Activated CD4-positive, CD25-positive, alpha-beta regulatory T cell (primary cell): ENCODE measurements at regions not wholly inside any gene's neighbourhood (a gene's known extent, or its start where the extent isn't known, plus 50 kb on each side); places are given as distances from the start of the nearest gene placed in this dataset.

Source experiments
- DNase-seq, 4 experiments: peaks; one replicate each; lab custom pipeline; 2025; lab: John Stamatoyannopoulos, UW

DNA sequence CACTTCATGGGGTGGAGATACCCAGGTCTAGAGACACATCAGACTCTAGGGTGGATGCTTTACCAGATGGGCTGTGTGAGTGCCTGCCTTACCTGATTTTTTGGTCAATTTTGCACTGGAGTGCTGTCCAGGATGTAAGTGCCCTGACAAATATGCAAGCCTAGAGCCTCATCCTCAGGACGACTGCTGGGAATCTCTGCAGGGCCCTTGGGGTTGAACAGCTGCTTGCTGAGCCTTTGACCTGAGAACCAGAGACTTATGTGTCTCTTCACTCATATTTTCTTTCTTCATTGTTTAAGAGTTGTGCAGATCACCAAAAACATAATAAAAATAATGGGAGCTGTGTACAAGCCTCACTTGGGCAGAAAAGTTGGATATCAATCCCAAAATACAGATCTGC lies 551.5 kb upstream of the ATP2B1 start:
- no peak for DNase-seq

GRCh38 chr12:90257927-90258624 lies 549.4 kb upstream of the ATP2B1 start:
- no peak for DNase-seq

DNA sequence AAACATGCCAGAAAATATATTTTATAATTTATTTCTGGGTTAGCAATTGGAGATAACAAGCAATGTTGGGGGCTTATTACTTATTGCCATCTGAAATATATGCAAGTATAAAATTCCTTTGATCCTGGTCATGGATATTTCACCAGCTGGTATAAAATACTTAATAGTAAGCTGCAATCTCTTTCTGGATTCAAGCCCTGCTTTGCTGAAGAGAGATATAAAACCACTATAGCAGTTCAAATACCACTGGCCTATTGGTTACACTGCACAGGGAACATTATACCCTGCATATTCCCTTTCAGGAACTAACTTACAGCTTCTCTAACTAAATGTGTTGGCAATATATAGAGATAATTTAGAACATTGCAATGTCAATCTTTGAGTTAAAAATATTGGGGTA lies 546.2 kb upstream of the ATP2B1 start:
- DNase-seq = no peak

GRCh38 chr12:90253674-90254181 lies 545.1 kb upstream of the ATP2B1 start:
- no peak for DNase-seq

DNA sequence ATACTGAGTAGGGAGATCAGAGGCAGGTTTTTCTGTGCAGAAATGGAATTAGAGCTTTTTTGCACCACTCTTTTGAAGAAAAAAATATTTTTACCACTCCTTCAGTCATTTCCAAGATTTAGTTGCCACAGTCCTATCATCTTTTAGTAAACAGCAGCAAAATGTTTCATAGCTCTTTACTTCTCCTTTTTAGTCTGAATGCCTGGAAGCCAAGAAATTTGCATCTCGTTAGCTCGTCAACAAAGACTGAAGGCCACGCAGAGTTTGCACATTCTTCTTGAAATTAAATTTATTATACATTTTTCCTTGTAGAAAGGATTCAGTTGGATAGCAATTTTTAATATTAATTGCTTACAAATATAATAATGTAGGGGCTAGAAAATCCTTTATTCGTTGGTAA lies 544.5 kb upstream of the ATP2B1 start:
- DNase-seq = no peak

- DNase-seq = no peak
Observed at GRCh38 chr12:90250766-90251165, 542.1 kb upstream of the ATP2B1 start.

GRCh38 chr12:90250042-90250441 lies 541.4 kb upstream of the ATP2B1 start:
- no peak for DNase-seq

DNA sequence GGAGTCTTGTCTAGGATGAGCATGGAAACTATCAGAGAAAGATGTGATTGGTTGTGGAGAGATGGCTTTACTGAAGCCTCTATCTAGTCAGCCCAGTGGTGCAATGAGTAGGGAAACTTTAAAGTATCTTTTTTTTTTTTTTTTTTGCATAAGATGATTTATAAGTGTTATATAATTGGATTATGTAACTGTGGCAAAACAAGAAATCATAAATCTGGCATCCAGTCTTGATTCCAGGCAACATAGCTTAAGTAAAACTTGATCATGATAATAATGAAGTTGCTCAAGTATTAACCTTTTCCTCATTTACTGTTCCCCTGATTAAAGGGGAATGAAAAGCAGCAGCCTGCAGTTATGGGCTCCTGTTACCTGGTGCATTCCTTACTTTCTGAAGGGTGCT lies 538.0 kb upstream of the ATP2B1 start:
- DNase-seq = no peak

- no peak for DNase-seq
Observed at GRCh38 chr12:90245391-90245790, 536.8 kb upstream of the ATP2B1 start.

- DNase-seq = no peak
Observed at GRCh38 chr12:90244232-90244631, 535.6 kb upstream of the ATP2B1 start.

DNA sequence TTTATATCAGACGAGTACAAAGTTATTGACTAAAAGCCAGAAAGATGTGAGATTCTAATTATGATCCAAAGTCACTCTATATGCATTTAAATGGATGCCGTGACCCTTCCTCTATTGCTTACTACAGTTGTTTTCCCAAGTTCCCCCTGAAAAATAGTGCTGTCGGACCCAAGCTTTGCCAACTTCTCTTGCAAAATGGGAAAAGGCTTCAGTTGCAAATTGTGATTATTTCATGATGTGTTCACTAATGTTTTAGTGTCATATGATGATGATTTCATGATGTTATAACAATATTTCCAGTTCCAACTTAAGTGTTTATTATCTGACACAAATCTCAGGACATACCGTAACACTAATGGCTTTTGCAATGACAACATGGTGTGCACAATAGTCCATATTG lies 534.6 kb upstream of the ATP2B1 start:
- DNase-seq = no peak

DNA sequence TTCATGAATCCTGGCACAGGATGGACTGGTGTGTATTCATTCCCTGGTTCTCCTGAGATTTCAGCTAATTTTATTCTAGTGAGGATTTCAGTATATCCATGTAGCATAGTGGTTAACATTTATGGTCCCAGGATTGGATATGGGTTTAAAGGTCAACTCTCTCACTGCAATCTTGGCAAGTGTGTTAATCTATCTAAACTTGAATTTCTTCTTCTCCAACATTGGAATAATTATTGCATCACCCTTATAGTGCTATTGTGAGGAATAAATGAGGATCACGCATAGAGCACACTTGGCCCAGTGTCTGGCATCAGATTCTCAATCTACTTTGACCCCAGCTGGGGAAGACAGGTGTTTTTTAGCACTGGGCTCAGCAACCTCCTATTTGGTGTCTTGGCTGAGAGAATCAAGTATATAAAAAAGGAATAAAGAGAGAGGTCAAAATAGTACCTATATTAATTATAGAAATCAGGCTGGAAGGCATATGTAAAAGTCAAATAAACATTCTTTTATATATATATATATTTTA lies 531.2 kb upstream of the ATP2B1 start:
- no peak for DNase-seq

DNA sequence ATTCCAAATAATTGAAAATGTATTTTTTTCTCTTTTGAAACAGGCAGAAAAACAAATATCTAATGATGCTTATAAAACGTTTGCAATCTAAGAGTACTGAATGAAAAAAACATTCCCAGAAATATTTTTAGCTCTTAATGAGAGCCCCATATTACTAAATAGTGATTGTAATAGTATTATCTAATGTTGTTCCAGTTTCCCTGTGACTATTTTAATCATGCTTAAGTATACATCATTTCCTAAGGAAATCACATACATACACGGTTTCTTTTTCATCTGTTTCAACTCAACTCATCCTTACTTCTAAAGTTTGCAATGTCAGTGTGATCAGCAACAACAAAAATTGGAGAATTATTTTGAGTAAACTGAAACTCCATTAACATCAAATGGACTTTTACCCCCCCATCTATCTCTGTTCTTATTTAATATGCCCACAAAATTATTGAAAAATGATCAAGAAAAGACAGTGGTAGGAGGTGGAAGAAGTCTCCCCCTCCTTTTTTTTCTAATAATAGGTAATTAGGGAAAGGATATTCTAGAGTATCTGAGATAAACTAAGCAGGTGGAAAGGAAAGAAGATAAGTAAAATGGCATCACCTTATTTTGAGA lies 530.1 kb upstream of the ATP2B1 start:
- DNase-seq = no peak

- DNase-seq = no peak
Observed at GRCh38 chr12:90237841-90238240, 529.2 kb upstream of the ATP2B1 start.

DNA sequence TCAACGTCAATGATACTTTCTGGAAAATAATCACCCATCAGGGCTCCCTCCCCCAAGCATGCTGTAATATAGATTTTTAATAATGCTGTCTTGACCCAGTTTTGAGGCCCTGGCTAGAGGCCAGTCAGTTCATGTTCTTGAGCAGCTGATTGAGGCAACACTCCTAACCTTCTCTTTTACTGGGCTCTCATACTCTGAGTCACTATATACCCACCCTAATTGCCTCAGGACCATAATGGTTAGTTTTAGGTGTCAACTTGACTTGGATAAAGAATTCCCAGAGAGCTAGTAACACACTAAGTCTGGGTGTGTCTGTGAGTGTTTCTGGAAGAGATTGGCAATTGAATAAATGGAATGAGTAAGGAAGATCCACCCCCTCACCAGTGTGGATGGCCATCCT lies 527.0 kb upstream of the ATP2B1 start:
- no peak for DNase-seq

DNA sequence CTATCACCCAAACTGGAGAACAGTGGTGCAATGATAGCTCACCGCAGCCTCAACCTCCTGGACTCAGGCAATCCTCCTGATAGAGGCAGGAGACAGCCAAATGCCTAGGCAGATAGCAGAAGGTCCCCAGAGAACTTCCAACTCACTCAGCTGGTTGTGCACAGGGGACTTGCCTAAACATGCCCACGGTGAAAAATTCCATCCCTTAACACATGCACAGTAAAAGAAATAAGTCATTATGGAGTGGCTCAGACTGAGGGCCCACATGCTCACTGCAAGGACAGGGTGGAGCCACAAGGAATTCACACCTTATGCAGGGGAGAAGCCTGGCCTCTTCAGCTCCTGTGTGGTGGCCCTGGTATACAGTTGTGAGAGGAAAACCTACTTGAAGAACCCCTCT lies 525.8 kb upstream of the ATP2B1 start:
- DNase-seq = no peak

DNA sequence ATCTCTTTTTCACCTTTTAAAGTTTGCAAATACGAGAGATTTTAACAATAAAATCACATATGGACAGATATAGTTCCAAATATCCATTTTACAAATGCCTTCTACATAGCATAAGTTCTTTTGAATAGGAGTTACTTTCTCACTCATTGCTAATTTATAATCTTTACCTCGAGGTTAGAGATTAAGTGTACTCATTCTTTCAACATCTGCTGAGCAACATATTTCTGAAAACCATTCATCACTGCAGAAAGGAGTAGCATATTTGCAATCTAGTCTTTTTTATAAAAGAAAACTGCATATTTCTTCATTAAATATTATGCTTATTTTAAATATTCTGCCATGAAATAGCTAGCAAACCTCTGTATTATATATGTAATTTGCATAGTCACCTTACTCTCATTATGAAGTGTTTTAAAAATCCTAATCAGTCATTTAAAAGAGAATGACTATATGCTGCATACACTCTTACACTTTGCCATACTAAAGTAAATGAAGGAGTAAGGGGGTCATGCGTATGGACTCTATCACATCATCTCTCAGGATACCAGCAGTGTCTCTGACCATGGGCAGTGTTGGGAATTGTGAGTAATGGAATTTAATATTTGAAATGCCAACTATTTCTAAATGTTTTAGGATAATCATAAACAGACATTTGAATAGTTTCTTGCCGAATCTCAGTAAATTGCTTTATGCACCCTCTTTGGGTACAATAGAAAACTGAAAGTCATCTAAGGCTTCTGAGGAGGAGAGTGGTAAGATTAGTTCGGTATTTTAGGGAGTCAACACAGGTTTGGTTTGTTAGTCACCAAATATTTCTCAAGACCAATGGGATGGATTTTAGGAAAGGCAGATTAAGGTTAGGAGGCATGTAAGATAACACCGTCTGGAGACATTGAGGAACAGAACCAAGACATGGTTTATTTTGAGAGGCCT lies 524.8 kb upstream of the ATP2B1 start:
- no peak for DNase-seq

- no peak for DNase-seq
Observed at GRCh38 chr12:90229407-90230170, 521.0 kb upstream of the ATP2B1 start.

GRCh38 chr12:90226211-90226610 lies 517.6 kb upstream of the ATP2B1 start:
- no peak for DNase-seq

- no peak for DNase-seq
Observed at GRCh38 chr12:90216815-90217214, 508.2 kb upstream of the ATP2B1 start.

DNA sequence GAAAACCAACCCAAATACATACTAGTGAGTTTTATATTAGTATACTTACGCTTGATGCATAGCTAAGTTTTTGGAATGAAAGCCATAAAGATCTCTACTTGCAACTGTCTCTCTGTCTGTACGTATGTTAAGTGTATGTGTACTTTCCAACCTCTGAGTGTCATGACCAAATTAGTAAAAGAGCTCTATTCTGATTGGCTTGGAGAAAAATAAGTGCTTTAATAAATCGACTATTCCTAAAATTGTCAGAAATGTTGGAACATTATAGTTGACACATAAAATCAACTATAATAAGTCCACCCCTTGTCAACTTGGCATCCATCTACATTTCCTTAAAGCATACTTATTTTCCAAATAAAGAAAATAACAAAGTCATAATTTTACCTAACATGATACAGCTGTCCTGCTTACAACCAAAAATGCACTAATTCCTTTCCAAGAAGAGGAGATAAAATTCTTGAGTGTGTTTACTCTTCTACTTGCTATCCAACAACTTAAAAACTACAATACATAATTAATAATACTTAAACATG lies 507.4 kb upstream of the ATP2B1 start:
- no peak for DNase-seq
